Activated T-cell treated with anti-CD3 and anti-CD28 coated beads, Interleukin-2, amount 50 U/mL, for 72 hours (primary cell): ENCODE measurements at regions not wholly inside any gene's neighbourhood (a gene's known extent, or its start where the extent isn't known, plus 50 kb on each side); places are given as distances from the start of the nearest gene placed in this dataset.

ENCODE experiments used
- ATAC-seq, 2 donors: fragments of 150-1000 bp; cut with Tn5 transposase; replicated peaks in 1 of 2; 2 replicates each; pipeline ENCODE4 v1.10.0; 2021; ENCODE audit warnings: moderate library complexity in 2 of 2, mild to moderate bottlenecking in 1 of 2
- DNase-seq, 2 donors: peaks; one replicate each; pipeline ENCODE4 v3.0.0; 2021 to 2022; ENCODE audit warnings: mixed read lengths in 1 of 2
- H3K27ac Mint-ChIP-seq: one replicate; pipeline ENCODE4 v1.8.0; 2022; ENCODE audit warnings: mild to moderate bottlenecking, moderate library complexity, mixed read lengths
- H3K27me3 Mint-ChIP-seq: one replicate; pipeline ENCODE4 v1.8.0; 2022; ENCODE audit warnings: low read depth, mixed read lengths
- H3K36me3 Mint-ChIP-seq, 2 donors: one replicate each; pipeline ENCODE4 v1.8.0; 2022; ENCODE audit warnings: mixed read lengths in 2 of 2, mild to moderate bottlenecking in 1 of 2; ENCODE audit not compliant: insufficient read depth in 2 of 2
- H3K4me1 Mint-ChIP-seq: one replicate; pipeline ENCODE4 v1.8.0; 2022; ENCODE audit warnings: low read depth, mixed read lengths
- H3K4me3 Mint-ChIP-seq, 2 donors: one replicate each; pipeline ENCODE4 v1.8.0; 2022; ENCODE audit warnings: mild to moderate bottlenecking in 2 of 2, mixed read lengths in 2 of 2, moderate library complexity in 2 of 2
- H3K9me3 Mint-ChIP-seq, 2 donors: one replicate each; pipeline ENCODE4 v1.8.0; 2022; ENCODE audit warnings: mixed read lengths in 2 of 2

- H3K9me3 Mint-ChIP-seq: peaks cover 16 to 19% of the 10 kb centered on the region in 2 donors
- no peaks in the 10 kb centered on the region for H3K27me3 Mint-ChIP-seq
- H3K4me3 Mint-ChIP-seq: no peak overlapping the region
- DNase-seq (no peak), ATAC-seq (no peak)
- H3K36me3 Mint-ChIP-seq: peaks cover 4 to 10% of the 10 kb centered on the region in 2 donors
- H3K4me1 Mint-ChIP-seq: no peaks in the 10 kb centered on the region
- no peak overlapping the region for H3K27ac Mint-ChIP-seq
These were observed 591.9 kb downstream of the DOK5 start for GRCh38 chr20:55067158-55067825.

- DNase-seq (no peak), ATAC-seq (no peak)
- H3K27ac Mint-ChIP-seq: no peak overlapping the region
- no peaks in the 10 kb centered on the region for H3K4me1 Mint-ChIP-seq
- peaks cover 0 to 4% of the 10 kb centered on the region in 2 donors for H3K36me3 Mint-ChIP-seq
- peaks cover 3 to 8% of the 10 kb centered on the region in 2 donors for H3K9me3 Mint-ChIP-seq
- no peaks in the 10 kb centered on the region for H3K27me3 Mint-ChIP-seq
- H3K4me3 Mint-ChIP-seq: no peak overlapping the region
These were observed 583.5 kb downstream of the DOK5 start for GRCh38 chr20:55058938-55059337.

- ATAC-seq (no peak), DNase-seq (no peak)
- Mint-ChIP-seq H3K27ac (no peak overlapping the region), H3K9me3 (peaks cover 3 to 8% of the 10 kb centered on the region in 2 donors), H3K27me3 (no peaks in the 10 kb centered on the region), H3K4me3 (no peak overlapping the region), H3K4me1 (no peaks in the 10 kb centered on the region), H3K36me3 (no peaks in the 10 kb centered on the region)
These were observed 582.5 kb downstream of the DOK5 start for GRCh38 chr20:55057779-55058415.

GRCh38 chr20:55054453-55054852 is 579.1 kb downstream of the DOK5 start:
- ATAC-seq: no peak
- H3K27me3 Mint-ChIP-seq: no peaks in the 10 kb centered on the region
- H3K36me3 Mint-ChIP-seq: no peaks in the 10 kb centered on the region
- H3K4me3 Mint-ChIP-seq: no peak overlapping the region
- DNase-seq: no peak
- no peak overlapping the region for H3K27ac Mint-ChIP-seq
- H3K9me3 Mint-ChIP-seq: peaks cover 0 to 7% of the 10 kb centered on the region in 2 donors
- no peaks in the 10 kb centered on the region for H3K4me1 Mint-ChIP-seq

GRCh38 chr20:55053389-55053788 is 578.0 kb downstream of the DOK5 start:
- Mint-ChIP-seq H3K27ac (no peak overlapping the region), H3K9me3 (peaks cover 0 to 5% of the 10 kb centered on the region in 2 donors), H3K36me3 (no peaks in the 10 kb centered on the region), H3K4me1 (no peaks in the 10 kb centered on the region), H3K27me3 (no peaks in the 10 kb centered on the region), H3K4me3 (no peak overlapping the region)
- DNase-seq (no peak), ATAC-seq (no peak)

- ATAC-seq (no peak), DNase-seq (no peak)
- Mint-ChIP-seq H3K36me3 (no peaks in the 10 kb centered on the region), H3K4me3 (no peak overlapping the region), H3K9me3 (peaks cover 0 to 5% of the 10 kb centered on the region in 2 donors), H3K27ac (no peak overlapping the region), H3K4me1 (no peaks in the 10 kb centered on the region), H3K27me3 (no peaks in the 10 kb centered on the region)
These were observed 577.1 kb downstream of the DOK5 start for GRCh38 chr20:55052459-55052858.

GRCh38 chr20:55038684-55039083 is 563.3 kb downstream of the DOK5 start:
- DNase-seq (no peak), ATAC-seq (no peak)
- Mint-ChIP-seq H3K36me3 (no peaks in the 10 kb centered on the region), H3K9me3 (peaks cover 4 to 10% of the 10 kb centered on the region in 2 donors), H3K27me3 (no peaks in the 10 kb centered on the region), H3K4me1 (no peaks in the 10 kb centered on the region), H3K4me3 (no peak overlapping the region), H3K27ac (no peak overlapping the region)

GRCh38 chr20:55031971-55032370 is 556.6 kb downstream of the DOK5 start:
- peaks cover 4% of the 10 kb centered on the region in 2 donors for H3K9me3 Mint-ChIP-seq
- H3K27me3 Mint-ChIP-seq: no peaks in the 10 kb centered on the region
- no peaks in the 10 kb centered on the region for H3K4me1 Mint-ChIP-seq
- no peak overlapping the region for H3K4me3 Mint-ChIP-seq
- no peak for DNase-seq
- no peak for ATAC-seq
- H3K36me3 Mint-ChIP-seq: no peaks in the 10 kb centered on the region
- H3K27ac Mint-ChIP-seq: no peak overlapping the region

GRCh38 chr20:55014766-55015165 is 539.4 kb downstream of the DOK5 start:
- peaks cover 0 to 7% of the 10 kb centered on the region in 2 donors for H3K9me3 Mint-ChIP-seq
- H3K27ac Mint-ChIP-seq: no peak overlapping the region
- DNase-seq: no peak
- H3K4me3 Mint-ChIP-seq: no peak overlapping the region
- ATAC-seq: no peak
- no peaks in the 10 kb centered on the region for H3K36me3 Mint-ChIP-seq
- no peaks in the 10 kb centered on the region for H3K27me3 Mint-ChIP-seq
- no peaks in the 10 kb centered on the region for H3K4me1 Mint-ChIP-seq

GRCh38 chr20:55010761-55011160 is 535.4 kb downstream of the DOK5 start:
- Mint-ChIP-seq H3K27ac (no peak overlapping the region), H3K27me3 (no peaks in the 10 kb centered on the region), H3K4me1 (no peaks in the 10 kb centered on the region), H3K4me3 (no peak overlapping the region), H3K36me3 (no peaks in the 10 kb centered on the region), H3K9me3 (peaks cover 2 to 3% of the 10 kb centered on the region in 2 donors)
- no peak for ATAC-seq
- DNase-seq: no peak

GRCh38 chr20:55009066-55009465 is 533.7 kb downstream of the DOK5 start:
- Mint-ChIP-seq H3K27ac (no peak overlapping the region), H3K9me3 (peaks cover 2 to 3% of the 10 kb centered on the region in 2 donors), H3K4me3 (no peak overlapping the region), H3K36me3 (no peaks in the 10 kb centered on the region), H3K27me3 (no peaks in the 10 kb centered on the region), H3K4me1 (no peaks in the 10 kb centered on the region)
- DNase-seq: no peak
- ATAC-seq: no peak

- DNase-seq: no peak
- ATAC-seq: no peak
- Mint-ChIP-seq H3K27ac (no peak overlapping the region), H3K36me3 (no peaks in the 10 kb centered on the region), H3K27me3 (no peaks in the 10 kb centered on the region), H3K4me3 (no peak overlapping the region), H3K9me3 (peaks cover 3 to 9% of the 10 kb centered on the region in 2 donors), H3K4me1 (no peaks in the 10 kb centered on the region)
These were observed 528.7 kb downstream of the DOK5 start for GRCh38 chr20:55004044-55004443.

- no peak overlapping the region for H3K4me3 Mint-ChIP-seq
- no peak for DNase-seq
- H3K27me3 Mint-ChIP-seq: no peaks in the 10 kb centered on the region
- no peak overlapping the region for H3K27ac Mint-ChIP-seq
- peaks cover 4 to 12% of the 10 kb centered on the region in 2 donors for H3K9me3 Mint-ChIP-seq
- no peak for ATAC-seq
- H3K4me1 Mint-ChIP-seq: no peaks in the 10 kb centered on the region
- H3K36me3 Mint-ChIP-seq: no peaks in the 10 kb centered on the region
These were observed 520.2 kb downstream of the DOK5 start for GRCh38 chr20:54995553-54995952.

GRCh38 chr20:54995011-54995410 is 519.6 kb downstream of the DOK5 start:
- no peak overlapping the region for H3K4me3 Mint-ChIP-seq
- ATAC-seq: no peak
- no peaks in the 10 kb centered on the region for H3K4me1 Mint-ChIP-seq
- no peaks in the 10 kb centered on the region for H3K36me3 Mint-ChIP-seq
- H3K27me3 Mint-ChIP-seq: no peaks in the 10 kb centered on the region
- H3K27ac Mint-ChIP-seq: no peak overlapping the region
- DNase-seq: no peak
- peaks cover 4 to 10% of the 10 kb centered on the region in 2 donors for H3K9me3 Mint-ChIP-seq
